GM19455 (cell line): ENCODE measurements at regions not wholly inside any gene's neighbourhood (a gene's known extent, or its start where the extent isn't known, plus 50 kb on each side); places are given as distances from the start of the nearest gene placed in this dataset.
"Not testable (repeated sequence)": the region's sequence is repeated elsewhere in the genome, so short reads cannot be mapped to it uniquely, and the experiment has no call there.

Experiments
- ATAC-seq: cut with Tn5 transposase; IDR thresholded peaks from one replicate; pipeline ENCODE4 v1.9.1; 2021; ENCODE audit not compliant: unreplicated experiment

DNA sequence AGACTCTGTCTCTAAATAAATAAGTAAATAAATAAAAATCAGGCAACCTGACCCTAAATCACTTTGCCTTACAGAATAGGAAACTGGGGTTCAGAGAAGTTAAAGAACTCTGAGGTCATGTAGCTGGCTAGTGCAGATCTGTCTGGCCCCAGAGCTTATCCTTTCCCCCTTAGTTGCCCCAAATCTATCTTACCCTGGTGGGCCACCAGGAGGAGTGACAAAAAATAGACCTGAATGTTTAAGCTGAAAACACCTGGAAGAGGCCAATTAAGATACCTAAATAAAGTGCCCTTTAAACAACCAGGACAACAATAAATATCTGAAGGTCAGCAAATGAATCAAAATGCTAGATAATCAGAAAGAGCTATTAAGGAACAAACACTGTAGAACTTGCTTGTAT lies 59.7 kb downstream of the TEX35 start:
- ATAC-seq = no peak

DNA sequence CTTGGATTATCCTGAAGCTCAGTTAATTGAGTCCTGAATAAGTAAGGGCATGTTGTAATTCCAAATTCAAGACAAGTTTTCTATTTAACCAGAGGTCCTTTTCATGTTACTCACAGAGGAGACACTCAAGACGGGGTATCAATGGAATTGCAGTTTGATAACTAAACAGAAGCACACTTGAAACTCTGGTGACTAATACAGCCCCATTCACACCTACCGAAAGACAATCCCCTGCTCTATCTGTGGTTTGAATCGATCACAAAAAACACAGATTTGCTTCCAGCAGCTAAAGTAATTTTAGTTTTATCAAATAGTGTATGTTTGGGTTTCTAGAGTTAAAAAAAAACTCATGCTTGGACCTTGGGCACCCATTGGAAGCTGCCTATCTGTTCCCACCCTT lies 60.4 kb downstream of the TEX35 start:
- ATAC-seq = no peak

- no peak for ATAC-seq
Measured at GRCh38 chr1:178574345-178574744, 61.4 kb downstream of the TEX35 start.

- peak; percentile 35 for ATAC-seq
Measured at GRCh38 chr1:178575611-178576361, 62.9 kb downstream of the TEX35 start.

GRCh38 chr1:178576841-178577240 lies 63.9 kb downstream of the TEX35 start:
- ATAC-seq = no peak

DNA sequence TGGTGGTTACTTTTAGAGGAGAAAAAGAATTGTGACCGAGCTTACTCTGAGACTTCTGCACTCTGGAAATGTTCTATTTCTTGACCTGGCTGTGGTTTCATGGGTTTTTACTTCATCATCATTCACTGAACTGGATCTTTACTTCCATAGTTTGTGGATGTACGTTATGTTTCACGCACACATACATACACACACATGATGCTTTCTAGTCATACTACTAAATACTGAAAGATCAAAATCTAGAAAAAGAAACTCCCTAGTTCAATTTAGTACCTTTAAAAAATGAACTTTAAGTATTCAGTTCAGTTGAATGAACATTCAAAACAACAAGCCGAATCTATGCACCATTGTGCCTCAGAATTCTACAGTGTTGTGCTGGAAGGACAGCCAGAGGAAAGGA lies 65.0 kb downstream of the TEX35 start:
- ATAC-seq = no peak

DNA sequence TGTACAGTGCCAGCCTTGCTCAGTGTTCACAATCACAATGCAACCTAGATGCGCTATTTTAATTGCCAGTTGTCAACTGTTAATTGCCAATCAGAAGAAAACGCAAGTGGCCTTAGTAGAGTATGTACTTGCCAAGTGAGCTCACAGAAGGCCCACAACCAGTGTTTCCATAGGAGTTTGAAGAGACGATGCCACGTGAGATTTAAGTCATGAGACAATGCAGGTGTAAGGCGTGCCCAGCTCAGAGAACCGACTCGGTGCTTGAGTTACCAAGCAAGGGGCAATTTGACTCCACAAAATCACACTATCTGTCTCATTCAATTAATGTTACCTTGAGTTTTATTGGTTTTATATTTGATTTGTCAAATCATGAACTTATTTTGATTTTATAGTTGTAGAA lies 65.6 kb downstream of the TEX35 start:
- ATAC-seq = no peak

DNA sequence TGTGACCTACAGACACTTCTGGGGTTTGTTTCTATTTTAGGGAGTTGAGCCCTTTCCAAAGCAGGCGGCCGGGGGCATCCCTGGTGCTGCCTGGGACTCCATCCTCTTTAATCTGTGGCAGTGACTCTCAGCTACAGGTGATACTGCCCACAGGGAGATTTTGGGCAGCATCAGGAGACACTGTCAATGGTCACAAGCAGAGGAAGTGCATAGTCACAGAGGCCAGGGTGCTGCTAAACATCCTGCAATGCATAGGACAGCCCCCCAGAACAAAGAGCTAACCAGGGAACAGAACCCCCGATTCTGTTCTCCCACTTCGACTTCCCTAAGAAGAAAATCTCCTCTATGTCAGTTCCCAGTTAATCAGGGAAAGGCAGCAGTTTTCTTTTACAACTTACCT lies 66.2 kb downstream of the TEX35 start:
- no peak for ATAC-seq

- ATAC-seq = peak; percentile 48
Measured at GRCh38 chr1:178579562-178579961, 66.7 kb downstream of the TEX35 start.

GRCh38 chr1:178580096-178580495 lies 67.2 kb downstream of the TEX35 start:
- ATAC-seq = no peak

DNA sequence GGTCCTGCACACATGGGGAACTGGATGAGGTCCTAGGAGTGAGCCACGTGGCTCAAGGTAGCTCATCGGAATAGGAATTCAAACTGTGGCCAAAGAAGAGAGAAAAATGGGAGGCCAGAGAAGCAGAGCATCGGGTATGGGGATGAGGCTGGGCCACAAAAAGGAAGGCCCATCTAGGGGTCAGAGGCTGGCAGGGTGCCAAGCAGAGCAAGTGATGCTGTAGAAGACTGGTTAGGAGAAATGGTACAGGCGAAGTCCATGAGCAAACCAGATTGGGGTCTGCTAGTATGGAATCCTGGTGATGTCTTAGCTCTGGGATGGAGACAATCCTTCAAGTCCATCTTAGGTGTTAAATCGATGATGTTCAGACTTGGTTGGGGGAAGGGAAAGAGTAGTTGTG lies 68.0 kb downstream of the TEX35 start:
- peak; percentile 0 for ATAC-seq

- peak; percentile 80 for ATAC-seq
Measured at GRCh38 chr1:178581351-178582303, 68.7 kb downstream of the TEX35 start.

GRCh38 chr1:178587096-178587495 lies 74.2 kb downstream of the TEX35 start:
- ATAC-seq = no peak

DNA sequence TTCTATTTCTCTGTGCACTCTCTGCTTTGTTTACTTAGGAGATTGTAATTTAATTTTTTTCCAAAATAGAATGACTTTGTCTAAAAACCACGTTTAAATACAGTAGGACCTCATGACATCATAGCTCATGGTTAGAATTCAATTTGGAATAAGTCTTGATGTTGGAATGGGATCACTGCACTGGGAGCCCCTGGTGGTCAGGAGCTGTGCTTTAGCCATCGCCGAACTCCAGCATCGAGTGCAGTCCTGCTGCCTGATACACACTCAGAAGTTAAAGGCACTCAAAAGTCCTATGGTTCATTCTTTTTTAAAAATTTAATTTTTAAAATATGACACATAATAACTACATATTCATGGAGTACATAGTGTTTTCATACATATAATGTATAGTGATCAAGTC lies 75.1 kb downstream of the TEX35 start:
- ATAC-seq = no peak

GRCh38 chr1:178589042-178589441 lies 76.1 kb downstream of the TEX35 start:
- ATAC-seq = not testable (repeated sequence)

DNA sequence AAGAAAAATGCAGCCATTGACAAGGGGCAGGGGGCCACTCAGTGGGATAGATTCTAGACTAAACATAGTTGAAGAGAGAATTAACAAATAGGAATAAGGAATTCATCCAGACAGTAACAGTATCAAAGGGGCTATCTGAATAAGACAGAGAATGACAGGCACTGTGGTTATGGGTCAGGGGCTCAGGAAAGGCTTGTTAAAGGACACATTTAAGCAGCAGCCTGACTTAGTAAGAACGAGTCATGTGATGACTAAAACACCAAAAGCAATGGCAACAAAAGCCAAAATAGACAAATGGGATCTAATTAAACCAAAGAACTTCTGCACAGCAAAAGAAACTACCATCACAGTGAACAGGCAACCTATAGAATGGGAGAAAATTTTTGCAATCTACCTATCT lies 78.9 kb downstream of the TEX35 start:
- ATAC-seq = not testable (repeated sequence)

DNA sequence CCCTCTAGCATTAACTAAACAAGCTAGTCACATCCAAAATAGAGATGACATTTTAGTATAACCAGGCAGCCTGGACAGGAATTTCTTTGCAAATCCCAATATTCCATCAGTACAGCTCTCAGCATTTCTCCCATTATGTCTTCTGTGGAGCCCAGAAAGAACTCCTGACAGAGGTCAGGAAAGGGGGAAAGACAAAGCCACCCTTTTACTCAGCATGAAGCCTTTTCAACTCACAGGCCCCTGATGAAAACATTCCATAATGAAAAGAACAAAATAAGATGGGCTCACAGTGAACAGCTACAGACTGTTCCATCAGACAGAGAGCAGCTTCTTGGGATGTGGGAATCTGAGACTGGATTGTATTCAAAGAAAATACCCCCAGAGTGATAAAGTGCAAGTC lies 80.6 kb downstream of the TEX35 start:
- ATAC-seq = no peak

- no peak for ATAC-seq
Measured at GRCh38 chr1:178594133-178594532, 81.2 kb downstream of the TEX35 start.

DNA sequence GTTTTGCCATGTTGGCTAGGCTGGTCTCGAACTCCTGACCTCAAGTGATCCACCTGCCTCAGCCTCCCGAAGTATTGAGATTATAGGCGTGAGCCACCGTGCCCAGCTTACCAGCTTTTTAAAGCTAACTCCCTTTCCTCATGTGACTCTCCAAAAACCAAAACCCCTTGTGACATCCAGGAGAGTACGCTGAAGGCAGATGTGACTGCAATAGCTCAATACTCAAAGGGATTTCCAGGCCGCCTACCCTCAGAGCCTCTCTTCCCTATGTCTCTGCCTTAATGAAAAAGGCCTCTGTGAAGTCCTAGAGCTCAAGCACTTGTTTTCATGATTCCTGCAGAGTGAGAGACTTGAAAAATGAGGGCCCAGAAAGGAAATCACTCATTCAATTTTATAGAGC lies 82.6 kb downstream of the TEX35 start:
- no peak for ATAC-seq

- ATAC-seq = no peak
Measured at GRCh38 chr1:178599087-178599486, 86.2 kb downstream of the TEX35 start.

- no peak for ATAC-seq
Measured at GRCh38 chr1:178599745-178600144, 86.8 kb downstream of the TEX35 start.

GRCh38 chr1:178603926-178604325 lies 91.0 kb downstream of the TEX35 start:
- ATAC-seq = no peak
